K562 (cell line): ENCODE measurements at regions not wholly inside any gene's neighbourhood (a gene's known extent, or its start where the extent isn't known, plus 50 kb on each side); places are given as distances from the start of the nearest gene placed in this dataset.

Experiments
- ATAC-seq: fragments of 200-7000 bp; cut with Tn5 transposase; 3 replicates; pipeline ENCODE4 v1.9.1; 2020; ENCODE audit warnings: moderate library complexity
- BruUV-seq: library from RNA; stranded (reverse); fragments of 400-500 nt; replicated peaks from 2 replicates; lab custom pipeline; 2021; lab: Mats Ljungman, UMichigan
- CTCF ChIA-PET: fragments of 300-600 bp; formaldehyde crosslinking; extraction: SDS; loops from one replicate; lab custom pipeline; 2021; ENCODE audit warnings: low intra/inter-chr PET ratio; lab: Yijun Ruan, JAX
- POLR2A ChIA-PET: fragments of 300-600, 350-650 bp; sonication (Branson Sonifier 250); formaldehyde crosslinking; extraction: SDS; loops from one replicate; lab custom pipeline; 2021; ENCODE audit warnings: antibody characterized with exemption, inconsistent platforms; lab: Yijun Ruan, JAX
- DNase-seq, 4 experiments: peaks; one replicate each; pipeline versions ENCODE4 v3.0.0 to v3.0.0-alpha.2; 2011 to 2018; ENCODE audit warnings: low spot score in 3 of 4, mixed read lengths in 3 of 4; ENCODE audit errors: extremely low read depth in 1 of 4
- FAIRE-seq: peaks from 2 replicates; lab custom pipeline; 2011; peaks lifted over from hg19 to GRCh38; lab: Jason Lieb, UNC
- H2AFZ ChIP-seq: 2 replicates; pipeline ENCODE4 v1.6.0; 2011; ENCODE audit warnings: low read depth, low read length, control low read depth, inconsistent platforms
- H3K27ac ChIP-seq: fragments of 200-600 bp; 3 replicates; pipeline ENCODE4 v1.8.0; 2011; ENCODE audit warnings: low read depth, mild to moderate bottlenecking, control low read depth, inconsistent platforms, low read length, moderate library complexity, mixed read lengths; ENCODE audit errors: extremely low read depth
- H3K27me3 ChIP-seq, 2 experiments: fragments of 300-600 bp in 1 of 2; 2 replicates in 1 of 2; 3 replicates in 1 of 2; pipeline versions ENCODE4 v1.6.0 to v1.8.0; 2011; ENCODE audit warnings: inconsistent platforms in 2 of 2, low read length in 2 of 2, mild to moderate bottlenecking in 1 of 2, mixed read lengths in 1 of 2, moderate library complexity in 1 of 2; ENCODE audit not compliant: control insufficient read depth in 2 of 2, insufficient read depth in 2 of 2
- H3K36me3 ChIP-seq: fragments of 300-600 bp; 3 replicates; pipeline ENCODE4 v1.8.0; 2011; ENCODE audit warnings: mild to moderate bottlenecking, low read length, inconsistent platforms; ENCODE audit not compliant: control insufficient read depth, insufficient read depth
- H3K4me1 ChIP-seq, 2 experiments: fragments of 200-600 bp in 1 of 2; replicated peaks in 1 of 2; 2 replicates in 1 of 2; 3 replicates in 1 of 2; pipeline versions ENCODE4 v1.5.1 to v1.8.0; 2011; ENCODE audit warnings: inconsistent platforms in 2 of 2, low read length in 2 of 2, mild to moderate bottlenecking in 1 of 2, mixed read lengths in 1 of 2, moderate library complexity in 1 of 2; ENCODE audit not compliant: control insufficient read depth in 2 of 2, insufficient read depth in 2 of 2
- H3K4me2 ChIP-seq: 2 replicates; pipeline ENCODE4 v1.6.1; 2011; ENCODE audit warnings: low read length, control low read depth, inconsistent platforms, mixed read lengths; ENCODE audit not compliant: insufficient read depth
- H3K4me3 ChIP-seq: fragments of 200-600 bp; sonication (generic), shearing (Covaris generic); 2 replicates; pipeline ENCODE4 v1.5.1; 2016; ENCODE audit warnings: control low read depth, inconsistent platforms
- H3K79me2 ChIP-seq: fragments of 200-600 bp; 3 replicates; pipeline ENCODE4 v1.8.0; 2011; ENCODE audit warnings: low read length, inconsistent platforms; ENCODE audit not compliant: control insufficient read depth, insufficient read depth
- H3K9ac ChIP-seq, 2 experiments: 2 replicates each; pipeline versions ENCODE4 v1.6.0 to v1.6.1; 2011; ENCODE audit warnings: low read depth in 2 of 2, low read length in 2 of 2, control low read depth in 1 of 2, inconsistent platforms in 1 of 2, mild to moderate bottlenecking in 1 of 2, mixed read lengths in 1 of 2; ENCODE audit not compliant: insufficient read depth in 1 of 2
- H3K9me1 ChIP-seq: one replicate; pipeline ENCODE4 v1.6.0; 2011; ENCODE audit warnings: inconsistent platforms, mild to moderate bottlenecking, low read length, moderate library complexity; ENCODE audit not compliant: control insufficient read depth, insufficient read depth
- H3K9me3 ChIP-seq: replicated peaks from 2 replicates; pipeline ENCODE4 v1.5.1; 2011; ENCODE audit warnings: low read depth, low read length, inconsistent platforms; ENCODE audit not compliant: control insufficient read depth, insufficient read depth
- H4K20me1 ChIP-seq: replicated peaks from 2 replicates; pipeline ENCODE4 v1.6.1; 2011; ENCODE audit warnings: low read length, inconsistent platforms, mixed read lengths; ENCODE audit not compliant: control insufficient read depth, insufficient read depth
- CTCF ChIP-seq, 3 experiments: IDR thresholded peaks in 2 of 3; conservative IDR thresholded peaks in 1 of 3; 2 replicates each; pipeline ENCODE4 v1.5.1; 2011 to 2012; ENCODE audit warnings: low read length in 3 of 3, mild to moderate bottlenecking in 3 of 3, control low read depth in 2 of 3, improper control_type of control experiment in 1 of 3, inconsistent platforms in 1 of 3, low read depth in 1 of 3, mixed read lengths in 1 of 3, moderate library complexity in 1 of 3; ENCODE audit not compliant: insufficient read depth in 2 of 3
- RAD21 ChIP-seq, 2 experiments: fragments of 250-450 bp in 1 of 2; fragments of 450-650 bp in 1 of 2; sonication (Bioruptor Pico) in 1 of 2; formaldehyde crosslinking in 1 of 2; IDR thresholded peaks in 1 of 2; conservative IDR thresholded peaks in 1 of 2; 2 replicates each; pipeline versions ENCODE4 v1.4.0 to v1.8.0; 2020 to 2022; ENCODE audit warnings: mild to moderate bottlenecking in 2 of 2, moderate library complexity in 1 of 2
- SMC3 ChIP-seq: conservative IDR thresholded peaks from 2 replicates; pipeline ENCODE4 v1.6.1; 2011; ENCODE audit warnings: low read depth, low read length, improper control_type of control experiment; ENCODE audit not compliant: insufficient read depth
- TSHZ1 ChIP-seq: fragments of 250-450 bp; sonication (Bioruptor Pico); IDR thresholded peaks from 2 replicates; pipeline ENCODE4 v1.4.0; 2020; ENCODE audit warnings: mild to moderate bottlenecking, moderate library complexity
- WGBS: fragments of 100-300 bp; shearing (Covaris generic); methylation state at CpG from one replicate; pipeline ENCODE4 v1.1.6; 2016; ENCODE audit warnings: low coverage, mixed read lengths; ENCODE audit not compliant: insufficient coverage; ENCODE audit errors: missing lambda C conversion rate; 5-methylcytosine and 5-hydroxymethylcytosine counted together
- in situ Hi-C: fragments of 300-500 bp; cut with MboI; formaldehyde crosslinking; loops from 4 replicates; pipeline ENCODE4 v1.15.0; 2018; ENCODE audit warnings: inconsistent platforms, mixed read lengths
- intact Hi-C: fragments of 100-400 bp; cut with micrococcal nuclease; formaldehyde crosslinking; loops from 2 replicates; pipeline ENCODE4 v1.14.2; 2022

- CTCF ChIA-PET: interaction anchor here (0.7 to 2.2 kb wide), 3 partner anchors 128 to 560 kb away, joined by 3 to 9 read pairs (median 4); no protein-coding TSS in a partner anchor
- BruUV-seq: no TSS peak
- H3K9ac ChIP-seq: no peak overlapping the region
- intact Hi-C loops: loop anchor here (5.0 kb wide), 1 partner anchor 128 kb away; no protein-coding TSS in a partner anchor
- peak; percentile 75 for FAIRE-seq
- H3K27me3 ChIP-seq: no peaks in the 10 kb centered on the region; a peak in 1 of 5 replicates
- 12% methylated on average over 14 of the region's 19 CpGs for WGBS
- no peaks in the 10 kb centered on the region for H3K79me2 ChIP-seq
- POLR2A ChIA-PET: interaction anchor here (0.6 kb wide), 1 partner anchor 317 kb away, joined by 3 read pairs; no protein-coding TSS in a partner anchor
- no peak overlapping the region for H3K27ac ChIP-seq
- H2AFZ ChIP-seq: 0 out of 2 replicates have a peak overlapping the region, but pooled peaks have one; percentile 12
- no peak overlapping the region for H3K4me3 ChIP-seq
- peaks cover 0 to 4% of the 10 kb centered on the region in 2 experiments; a peak in 2 of 5 replicates for H3K4me1 ChIP-seq
- in situ Hi-C loops: no loop called here
- no peaks in the 10 kb centered on the region for H3K9me3 ChIP-seq
- DNase-seq: peak; percentile 61 to 65 (median 64)
- ATAC-seq: peak; percentile 92
- no peak overlapping the region for H3K4me2 ChIP-seq
- H3K36me3 ChIP-seq: no peaks in the 10 kb centered on the region
- H3K9me1 ChIP-seq: no peaks in the 10 kb centered on the region
- no peaks in the 10 kb centered on the region for H4K20me1 ChIP-seq
- TF ChIP-seq RAD21 (CRISPR knock-in tag; conservative IDR thresholded peaks at IDR 0.05 in 1 of 2, IDR thresholded peaks at IDR 0.05 in 1 of 2): peak; percentile 20 to 57; a peak in 3 of 4 replicates
- no peak for TF ChIP-seq TSHZ1 (CRISPR knock-in tag)
- TF ChIP-seq CTCF (IDR thresholded peaks at IDR 0.05 in 2 of 3, conservative IDR thresholded peaks at IDR 0.05 in 1 of 3; ENCODE audit: insufficient read depth in 2 of 3, low read depth in 1 of 3, low read length in 3 of 3): peak; percentile 48 to 65 (median 52)
- 0 out of 2 replicates have a peak, but pooled peaks have one; percentile 20 for TF ChIP-seq SMC3
These were observed 71.0 kb downstream of the PJA1 start for GRCh38 chrX:69093960-69094871.
